SK-N-MC (cell line): ENCODE measurements at regions not wholly inside any gene's neighbourhood (a gene's known extent, or its start where the extent isn't known, plus 50 kb on each side); places are given as distances from the start of the nearest gene placed in this dataset.

Experiments used
- EZH2 ChIP-seq: fragments of 200-600 bp; sonication (generic); IDR thresholded peaks from one replicate; pipeline ENCODE4 v1.6.1; 2017; ENCODE audit warnings: antibody characterized with exemption
- FOXP2 ChIP-seq: optimal IDR thresholded peaks from 2 replicates; pipeline ENCODE3; 2011; ENCODE audit warnings: mild to moderate bottlenecking, moderate library complexity; ENCODE audit not compliant: insufficient read depth; ENCODE audit errors: extremely low read length, control extremely low read depth
- POLR2AphosphoS5 ChIP-seq: IDR thresholded peaks from 2 replicates; pipeline ENCODE4 v1.6.1; 2012; ENCODE audit warnings: mild to moderate bottlenecking, low read depth, low read length, borderline replicate concordance

GRCh38 chr1:219340796-219341195 is 167.1 kb downstream of the LYPLAL1 start:
- no peak for TF ChIP-seq POLR2AphosphoS5
- TF ChIP-seq EZH2: no peak
- no peak for TF ChIP-seq FOXP2
